ENCODE measurements at regions not wholly inside any gene's neighbourhood (a gene's known extent, or its start where the extent isn't known, plus 50 kb on each side); places are given as distances from the start of the nearest gene placed in this dataset.

DNA sequence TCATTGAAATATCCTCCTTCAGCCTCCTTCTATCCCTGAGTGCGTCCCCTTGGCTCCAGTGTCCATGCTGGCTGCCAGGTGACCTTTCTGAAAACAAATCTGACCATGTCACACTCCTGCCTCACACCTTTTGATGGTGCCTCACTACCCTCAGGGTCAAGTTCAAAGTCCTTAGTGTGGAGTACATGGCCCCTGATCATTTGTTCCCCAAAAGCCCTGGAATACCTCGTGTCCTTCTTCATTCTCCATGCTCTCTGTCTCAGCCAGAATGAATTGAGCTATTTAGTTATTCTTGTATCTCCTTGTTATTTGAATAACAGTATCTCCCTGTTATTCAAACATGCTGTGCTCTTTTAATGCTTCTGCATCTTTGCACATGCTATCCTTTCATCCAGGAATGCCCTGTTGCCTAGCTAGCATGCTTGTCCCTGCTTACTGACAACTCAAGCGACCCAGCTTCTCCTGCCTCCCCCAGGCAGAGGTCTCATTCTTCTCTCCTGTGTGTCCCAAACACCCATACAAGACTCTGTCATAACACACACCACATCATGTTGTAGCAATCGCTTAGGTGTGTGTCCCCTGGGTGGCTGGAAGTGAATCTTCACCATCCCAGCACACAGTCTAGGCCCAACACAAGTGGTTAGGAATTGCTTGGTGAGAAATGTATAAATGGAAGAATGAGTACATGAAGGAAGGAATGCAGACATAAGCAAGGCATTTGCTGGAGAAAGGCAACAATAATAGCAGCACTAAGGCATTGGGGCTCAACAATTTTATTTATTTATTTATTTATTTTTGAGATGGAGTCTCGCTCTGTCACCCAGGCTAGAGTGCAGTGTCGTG lies 144.0 kb downstream of the DDX1 start:
- no peak for TF ChIP-seq POLR2A (IDR thresholded peaks at IDR 0.05)
- TF ChIP-seq, protein P1, sequence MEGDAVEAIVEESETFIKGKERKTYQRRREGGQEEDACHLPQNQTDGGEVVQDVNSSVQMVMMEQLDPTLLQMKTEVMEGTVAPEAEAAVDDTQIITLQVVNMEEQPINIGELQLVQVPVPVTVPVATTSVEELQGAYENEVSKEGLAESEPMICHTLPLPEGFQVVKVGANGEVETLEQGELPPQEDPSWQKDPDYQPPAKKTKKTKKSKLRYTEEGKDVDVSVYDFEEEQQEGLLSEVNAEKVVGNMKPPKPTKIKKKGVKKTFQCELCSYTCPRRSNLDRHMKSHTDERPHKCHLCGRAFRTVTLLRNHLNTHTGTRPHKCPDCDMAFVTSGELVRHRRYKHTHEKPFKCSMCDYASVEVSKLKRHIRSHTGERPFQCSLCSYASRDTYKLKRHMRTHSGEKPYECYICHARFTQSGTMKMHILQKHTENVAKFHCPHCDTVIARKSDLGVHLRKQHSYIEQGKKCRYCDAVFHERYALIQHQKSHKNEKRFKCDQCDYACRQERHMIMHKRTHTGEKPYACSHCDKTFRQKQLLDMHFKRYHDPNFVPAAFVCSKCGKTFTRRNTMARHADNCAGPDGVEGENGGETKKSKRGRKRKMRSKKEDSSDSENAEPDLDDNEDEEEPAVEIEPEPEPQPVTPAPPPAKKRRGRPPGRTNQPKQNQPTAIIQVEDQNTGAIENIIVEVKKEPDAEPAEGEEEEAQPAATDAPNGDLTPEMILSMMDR (IDR thresholded peaks at IDR 0.05), result no peak

All from Peyer's patch (tissue), 4 donors.